ENCODE measurements at regions not wholly inside any gene's neighbourhood (a gene's known extent, or its start where the extent isn't known, plus 50 kb on each side); places are given as distances from the start of the nearest gene placed in this dataset.
A peak's percentile ranks its signal among the peaks of the same experiment; 100 is the strongest.

DNA sequence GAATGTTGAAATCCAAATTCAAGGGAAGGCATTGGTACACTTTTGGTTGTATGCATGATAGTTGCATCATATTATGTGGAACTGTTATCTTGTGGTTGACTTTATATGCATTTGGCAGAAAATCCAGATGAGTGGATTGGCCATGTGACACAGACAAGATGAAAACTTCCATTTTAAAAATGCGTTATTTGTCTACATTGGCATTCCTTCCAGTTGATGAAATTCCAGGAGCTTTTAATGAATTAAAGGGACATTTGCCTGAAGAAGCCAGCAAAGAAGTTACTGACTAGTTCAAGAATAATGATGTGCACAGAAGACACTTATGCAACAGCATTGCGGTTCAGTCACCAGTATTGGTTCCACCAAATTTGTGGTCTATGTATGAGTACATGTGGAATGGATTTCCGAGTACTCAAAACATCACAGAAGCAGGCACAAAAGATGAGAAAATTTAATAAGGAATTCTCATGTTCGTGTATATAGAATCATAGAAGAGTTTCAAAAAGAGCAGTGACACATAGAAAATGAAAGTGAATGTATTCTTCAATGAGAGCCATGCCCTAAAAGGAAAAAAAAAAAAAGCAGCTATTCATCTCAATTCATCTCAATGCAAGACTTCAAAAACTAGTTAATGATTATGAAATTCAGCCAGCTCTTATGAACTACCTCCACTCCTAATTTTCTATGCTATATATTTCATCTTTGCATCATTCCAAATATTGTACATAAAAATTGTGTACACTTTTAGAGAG is 232.1 kb downstream of the RBM43 start:
- DNase-seq, result no peak

DNA sequence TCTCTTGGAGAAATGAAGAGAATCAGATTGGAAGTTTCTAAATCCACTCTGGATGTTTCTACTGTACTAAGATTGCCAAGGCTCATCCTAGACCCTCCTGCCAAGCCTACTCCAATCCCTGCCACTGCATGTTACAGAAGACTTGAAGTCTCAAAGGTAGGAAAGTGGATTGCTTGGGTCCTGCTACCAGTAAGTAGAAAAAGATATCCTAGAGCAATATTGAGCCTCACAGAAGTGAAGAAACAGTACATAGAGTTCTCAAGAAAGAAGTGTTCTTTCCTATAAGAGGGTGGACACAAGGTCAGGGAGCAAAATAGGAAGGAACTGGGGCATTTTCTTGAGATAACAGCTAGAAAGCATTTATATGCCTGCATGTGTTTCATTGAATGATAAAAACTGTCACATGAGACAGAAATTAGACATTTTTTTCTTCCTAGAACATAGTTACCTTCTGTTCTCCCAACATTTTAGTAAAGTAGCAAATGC is 232.9 kb downstream of the RBM43 start:
- no peak for DNase-seq

DNA sequence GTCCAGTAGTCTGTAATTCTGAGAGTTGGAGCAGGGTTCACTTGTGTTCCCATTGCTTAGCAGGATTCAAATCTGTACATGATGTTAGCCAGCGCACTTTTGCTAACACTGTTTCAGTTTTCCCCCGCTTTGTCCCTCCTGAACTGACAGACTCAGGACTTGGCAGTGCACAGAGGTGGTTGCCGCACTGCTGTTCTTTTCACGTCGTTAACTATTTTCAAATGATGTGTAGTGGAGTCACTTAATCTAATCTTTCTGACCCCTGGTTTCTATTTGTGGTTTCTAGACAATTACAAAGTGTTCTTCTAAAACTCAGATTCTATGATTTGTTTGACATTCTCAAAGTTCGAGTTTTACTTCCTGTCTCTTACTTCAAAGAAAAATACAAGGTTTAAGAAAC is 234.5 kb downstream of the RBM43 start:
- no peak for DNase-seq

DNA sequence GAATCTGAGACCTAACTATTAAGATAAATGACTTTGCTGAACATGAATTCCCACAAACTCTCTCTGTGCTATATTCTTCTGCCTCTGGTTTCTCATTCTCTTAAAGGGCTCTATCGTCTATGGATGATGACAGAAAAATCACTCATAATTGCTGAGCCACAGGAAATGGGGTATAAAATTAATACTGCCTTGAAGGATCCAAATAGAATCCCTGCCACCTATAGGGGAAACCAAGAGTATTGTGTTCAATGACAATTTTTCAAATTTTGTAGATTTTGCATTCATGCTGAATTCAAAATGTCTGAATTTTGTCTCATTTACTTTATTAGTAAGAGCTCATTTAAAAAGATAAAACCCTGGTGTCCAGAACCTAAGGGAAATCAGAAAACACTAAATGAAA is 235.8 kb downstream of the RBM43 start:
- no peak for DNase-seq

DNA sequence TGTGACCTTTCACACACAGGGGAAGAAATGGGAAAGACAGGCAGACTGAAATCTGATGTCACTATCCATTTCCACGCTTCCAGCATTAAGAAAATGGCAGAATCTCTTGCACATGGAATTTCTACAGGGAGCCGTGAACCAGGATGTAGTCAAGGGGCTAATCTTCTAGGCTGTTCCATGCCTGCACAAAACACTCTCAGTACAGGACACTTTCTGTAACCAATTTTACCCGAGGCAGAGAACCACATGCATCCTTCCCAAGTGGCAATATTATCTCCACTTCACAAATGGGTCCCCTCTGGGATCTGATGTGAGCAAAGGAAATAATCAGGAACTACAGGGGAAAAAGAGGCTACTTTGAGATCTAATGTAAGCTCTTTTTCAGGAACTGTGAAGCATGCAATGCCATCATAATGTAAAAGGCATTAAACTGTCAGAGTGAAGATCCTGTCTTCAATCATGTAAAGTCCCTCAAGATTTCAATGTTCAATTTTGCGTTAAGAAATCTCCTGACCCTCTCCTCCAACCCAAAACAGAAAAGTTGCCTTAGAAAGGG is 236.9 kb downstream of the RBM43 start:
- DNase-seq, result no peak

DNA sequence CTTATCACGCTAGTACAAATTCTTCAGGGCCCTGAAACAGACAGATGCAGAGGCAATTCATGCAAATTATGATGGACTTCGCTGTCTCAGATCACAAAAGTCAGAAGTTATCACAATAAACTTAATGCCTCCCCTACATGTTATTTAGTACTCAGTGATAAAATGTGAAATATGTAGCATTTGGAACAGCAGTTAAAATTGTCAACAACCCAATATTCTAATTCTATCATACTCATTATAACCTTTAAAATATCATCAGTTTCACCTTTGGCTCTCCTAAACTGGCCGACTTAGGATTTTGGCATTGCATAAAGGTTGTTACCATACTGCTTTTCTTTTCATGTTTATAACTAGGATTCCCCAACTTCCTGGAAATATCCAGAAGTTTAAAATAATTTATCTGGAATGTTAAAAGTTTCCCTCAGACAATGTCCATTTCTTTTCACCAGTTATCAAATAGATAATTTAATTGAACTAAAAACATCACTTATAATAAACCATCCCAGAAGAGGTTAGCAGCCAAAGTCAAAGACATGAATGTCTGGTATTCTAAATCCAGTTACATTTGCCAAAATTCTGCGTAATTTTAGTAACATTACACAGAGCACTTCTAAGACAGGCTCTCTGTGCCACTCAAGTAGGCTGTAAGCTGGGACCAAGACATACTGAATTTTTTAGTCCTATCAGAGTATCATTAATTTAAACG is 239.8 kb downstream of the RBM43 start:
- DNase-seq, result no peak

DNA sequence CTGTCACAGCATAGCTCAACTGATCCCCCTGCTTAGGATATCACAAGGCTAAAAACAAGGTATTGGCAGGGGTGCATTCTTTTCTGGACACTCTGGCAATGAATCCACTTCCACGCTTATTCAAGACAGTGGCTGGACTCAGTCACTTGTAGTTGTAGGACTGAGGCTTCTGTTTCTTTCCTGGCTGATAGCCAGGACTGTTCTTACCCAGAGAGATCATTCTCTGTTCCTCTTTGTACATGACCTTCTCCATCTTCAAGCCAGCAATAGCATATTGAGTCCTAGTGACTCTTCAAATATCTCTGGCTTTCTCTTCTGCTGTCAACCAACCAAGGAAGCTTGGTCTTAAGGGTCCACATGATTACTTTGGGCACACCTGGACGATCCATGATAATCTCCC is 241.3 kb downstream of the RBM43 start:
- DNase-seq, result no peak

DNA sequence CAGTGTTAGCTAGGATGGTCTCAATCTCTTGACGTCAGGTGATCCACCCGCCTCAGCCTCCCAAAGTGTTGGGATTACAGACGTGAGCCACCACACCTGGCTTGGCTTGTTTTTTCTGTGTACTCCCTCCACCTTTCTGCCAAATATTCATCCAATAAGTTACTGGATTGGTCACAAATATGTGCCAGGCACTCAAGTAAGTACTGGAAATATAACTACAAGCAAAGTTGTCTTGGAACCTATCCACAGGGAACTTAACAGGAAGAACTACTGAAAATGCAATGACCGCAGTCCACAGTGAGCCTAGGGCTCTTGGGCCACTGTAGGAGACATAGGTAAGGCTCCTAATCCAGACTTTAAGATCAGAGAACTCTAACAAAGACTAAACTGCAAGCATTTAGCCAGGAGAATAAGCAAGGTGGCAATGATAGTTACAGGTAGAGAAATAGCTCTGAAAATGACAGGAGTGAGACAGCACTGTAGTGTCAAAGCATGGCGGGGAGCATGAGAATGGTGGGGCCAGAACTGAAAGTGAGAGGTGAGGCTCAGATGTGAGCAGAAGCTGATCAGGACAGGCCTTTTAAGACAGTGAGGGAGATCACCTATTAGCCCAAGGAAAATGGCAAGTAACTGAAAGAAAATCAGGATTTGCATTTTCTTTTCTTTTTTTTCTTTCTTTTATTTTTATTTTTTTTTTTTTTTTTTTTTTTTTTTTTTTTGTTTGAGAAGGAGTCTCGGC is 252.1 kb downstream of the RBM43 start:
- no peak for DNase-seq

DNA sequence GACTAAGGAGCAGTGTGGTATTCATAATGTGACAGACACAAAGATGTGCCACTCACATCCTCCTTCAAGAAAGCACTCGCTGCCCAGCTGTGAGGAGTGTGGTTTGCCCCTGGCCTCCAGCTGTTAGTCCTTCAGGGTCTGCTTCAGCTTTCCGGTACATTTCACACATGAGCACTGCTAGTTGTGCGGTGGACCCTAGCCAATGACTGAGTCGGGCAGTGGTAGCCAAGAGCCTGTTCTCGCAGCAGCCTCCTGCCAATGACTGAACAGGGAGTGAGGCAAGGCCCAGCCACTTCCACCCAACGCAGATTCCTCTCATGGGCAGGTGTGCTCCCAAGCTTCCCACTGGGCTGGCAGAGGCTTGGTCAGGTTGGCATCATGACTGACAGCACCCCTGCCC is 254.3 kb downstream of the RBM43 start:
- peak; percentile 10 for DNase-seq

DNA sequence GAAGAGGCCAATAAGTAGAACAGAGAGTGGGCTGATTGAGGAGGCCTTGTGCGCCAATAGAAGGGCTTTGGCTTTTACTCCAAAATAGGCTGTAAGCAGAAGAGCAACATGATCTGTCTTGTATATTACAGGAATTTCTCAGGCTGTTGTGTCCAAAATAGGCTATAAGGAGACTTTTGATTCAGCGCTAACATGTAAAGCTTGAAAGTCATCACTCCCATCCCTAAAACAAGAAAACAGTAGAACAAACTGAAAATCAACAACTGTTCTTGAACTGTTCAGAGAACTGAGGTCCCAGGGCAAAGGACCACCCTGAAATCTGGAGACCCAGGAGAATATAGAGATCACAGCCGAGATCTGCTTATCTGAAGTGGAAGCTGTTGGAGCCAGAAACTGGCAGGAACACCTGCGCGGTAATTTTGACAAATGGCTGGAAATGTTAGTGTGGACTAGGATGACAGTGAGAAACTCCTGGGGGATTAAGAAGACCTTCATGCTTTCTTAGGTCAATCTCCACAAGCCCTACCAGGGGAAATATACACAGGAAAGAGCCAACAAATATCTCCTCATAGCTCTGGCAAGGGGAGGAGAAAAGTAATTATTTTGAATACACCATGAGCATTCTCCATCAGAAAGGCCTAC is 258.6 kb downstream of the RBM43 start:
- no peak for DNase-seq

DNA sequence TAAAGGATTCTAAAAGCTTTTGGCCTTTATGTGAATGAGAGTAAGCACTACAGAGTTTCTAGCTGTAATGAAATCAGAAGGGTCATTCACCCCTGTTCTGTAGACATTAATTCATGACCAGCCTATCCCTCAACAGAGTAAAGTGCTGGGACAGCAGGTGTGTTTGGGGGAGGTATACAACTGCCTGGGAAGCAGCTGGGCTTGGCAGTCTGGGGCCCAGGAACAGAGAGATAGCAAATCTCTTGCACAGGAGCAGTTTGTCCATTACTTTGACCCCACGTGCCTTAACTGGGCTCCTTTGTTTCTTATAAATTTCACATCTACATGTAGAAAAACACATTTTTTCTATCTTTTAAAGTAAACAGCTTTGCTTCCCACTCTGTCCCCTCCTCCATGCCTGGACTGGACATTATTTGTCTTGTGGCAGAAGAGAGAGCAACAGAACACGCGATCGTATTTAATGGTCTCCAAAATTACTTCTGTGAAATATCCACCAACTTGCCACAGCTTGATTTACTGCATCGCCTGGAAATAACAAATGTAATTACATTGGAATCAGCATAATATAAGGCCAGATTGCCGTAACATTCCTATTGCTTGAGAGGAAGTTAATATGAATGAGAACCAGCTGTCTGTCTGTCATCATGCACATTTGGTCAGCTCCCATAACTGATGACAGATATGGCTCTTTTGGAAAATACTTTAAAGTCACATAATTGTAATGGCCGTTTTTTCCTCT is 263.8 kb downstream of the RBM43 start:
- DNase-seq, result no peak

DNA sequence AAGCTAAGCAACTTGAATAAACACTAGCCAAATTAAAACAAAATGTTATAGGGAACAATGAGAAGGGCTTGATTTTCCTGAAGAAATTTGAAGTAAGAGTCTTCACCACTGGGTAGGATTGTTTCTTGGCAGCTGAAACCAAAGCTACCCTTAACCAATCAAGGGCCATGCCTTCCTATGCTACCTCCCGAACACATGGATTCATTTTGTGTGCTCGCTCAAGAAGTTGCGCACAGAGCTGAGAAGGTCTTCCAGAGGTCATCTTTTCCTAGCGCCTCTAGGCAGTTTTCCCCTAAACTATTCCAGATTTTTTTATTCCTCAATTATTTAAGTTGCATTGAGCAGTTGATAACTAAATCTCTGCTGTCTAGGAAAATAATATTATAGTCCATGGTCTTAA is 264.6 kb downstream of the RBM43 start:
- DNase-seq, result no peak

DNA sequence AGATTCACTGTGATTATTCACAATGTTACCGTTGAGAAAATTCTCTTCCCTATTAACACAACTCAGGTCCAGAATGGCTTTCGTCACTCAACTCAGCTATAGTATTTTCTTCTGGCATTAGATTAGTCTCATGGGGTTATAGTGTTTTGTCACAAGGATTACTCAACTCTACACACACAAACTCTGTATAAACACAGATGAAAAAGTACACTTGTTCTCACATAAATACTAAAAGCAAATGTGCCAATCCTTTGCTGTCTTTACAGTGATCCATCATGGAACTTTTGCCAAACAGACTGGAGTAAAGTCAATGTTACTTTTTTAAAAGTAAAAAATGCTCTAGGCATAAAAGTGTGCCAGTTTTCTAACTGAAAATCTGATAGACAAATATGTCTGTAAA is 267.6 kb downstream of the RBM43 start:
- no peak for DNase-seq

DNA sequence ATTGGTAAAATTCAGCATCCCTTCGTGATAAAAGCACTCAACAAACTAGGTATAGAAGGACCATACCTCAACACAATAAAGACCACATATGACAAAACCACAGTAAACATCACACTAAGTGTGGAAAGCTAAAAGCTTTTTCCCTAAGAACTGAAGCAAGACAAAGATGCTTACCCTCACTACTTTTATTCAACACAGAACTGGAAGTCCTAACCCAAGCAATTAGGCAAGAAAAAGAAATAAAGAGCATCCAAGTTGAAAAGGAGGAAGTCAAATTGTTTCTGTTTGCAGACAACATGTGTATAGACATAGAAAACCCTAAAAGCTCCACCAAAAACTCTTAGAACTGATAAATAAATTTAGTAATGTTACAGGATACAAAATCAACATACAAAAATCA is 271.7 kb downstream of the RBM43 start:
- no peak for DNase-seq

DNA sequence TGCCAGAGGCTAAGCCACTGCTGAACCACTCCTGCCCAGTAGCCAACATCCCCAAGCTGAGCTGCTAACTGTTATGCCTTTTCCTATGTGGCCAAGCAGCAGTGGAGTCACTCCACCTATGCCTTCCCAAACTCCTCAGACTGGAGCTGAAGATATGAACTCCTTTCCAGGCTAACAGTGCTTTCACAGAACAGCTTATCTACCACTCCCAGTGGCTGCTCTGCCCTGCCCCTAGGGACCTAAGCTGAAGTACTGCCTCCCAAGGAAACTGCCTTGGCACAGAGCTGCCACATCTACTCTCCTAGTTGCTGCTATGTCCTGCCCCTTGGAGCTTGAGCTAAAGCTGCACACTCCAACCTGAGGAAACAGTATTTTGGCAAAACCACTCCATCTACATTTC is 275.9 kb downstream of the RBM43 start:
- DNase-seq, result no peak

DNA sequence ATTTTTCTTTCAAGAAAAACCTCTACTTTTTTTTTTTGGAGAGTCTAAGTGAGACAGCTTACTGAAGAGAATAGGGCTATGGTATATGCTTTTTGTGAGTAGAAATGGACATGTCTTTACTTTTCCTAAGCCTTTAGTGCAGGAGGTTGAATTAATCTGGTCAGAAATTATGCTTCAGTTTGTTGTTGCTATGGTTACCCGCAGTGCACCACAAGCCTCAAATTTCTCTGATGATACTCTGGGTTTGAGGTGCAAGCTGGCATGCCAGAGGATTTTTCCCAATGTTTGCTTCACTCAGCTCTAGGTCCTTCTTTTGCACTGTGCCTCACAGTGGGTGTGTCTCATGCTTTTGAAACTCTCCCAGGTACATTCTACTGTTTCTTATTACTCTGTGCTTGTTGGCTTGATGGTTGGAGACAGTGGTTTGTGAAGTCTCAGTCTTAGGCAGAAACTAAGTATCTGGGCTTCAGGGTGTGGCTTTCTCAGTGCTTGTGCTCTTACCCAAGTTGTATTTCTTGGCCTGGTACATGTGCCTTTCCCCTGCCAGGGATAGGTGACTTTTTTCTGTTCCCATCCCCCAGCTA is 278.3 kb downstream of the RBM43 start:
- no peak for DNase-seq

DNA sequence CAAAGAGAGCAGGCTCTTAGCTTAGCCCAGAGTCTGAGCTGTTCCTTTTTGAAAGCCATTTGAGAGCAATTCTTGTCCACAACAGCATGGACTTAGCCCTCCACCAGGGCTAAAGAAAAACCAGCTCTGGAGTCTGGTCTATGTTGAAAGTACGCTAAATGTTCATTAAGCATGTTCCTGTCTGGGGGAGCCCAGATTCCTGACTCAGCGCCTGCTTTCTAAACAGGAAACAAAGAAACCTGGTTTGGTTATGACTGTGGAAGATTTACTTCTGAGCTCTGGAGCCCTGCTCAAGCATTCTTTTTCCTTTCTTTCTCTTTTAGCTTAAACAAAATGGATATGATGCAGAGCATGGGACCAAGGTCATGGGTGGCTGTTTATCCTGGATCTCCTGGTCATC is 279.8 kb downstream of the RBM43 start:
- DNase-seq, result no peak

DNA sequence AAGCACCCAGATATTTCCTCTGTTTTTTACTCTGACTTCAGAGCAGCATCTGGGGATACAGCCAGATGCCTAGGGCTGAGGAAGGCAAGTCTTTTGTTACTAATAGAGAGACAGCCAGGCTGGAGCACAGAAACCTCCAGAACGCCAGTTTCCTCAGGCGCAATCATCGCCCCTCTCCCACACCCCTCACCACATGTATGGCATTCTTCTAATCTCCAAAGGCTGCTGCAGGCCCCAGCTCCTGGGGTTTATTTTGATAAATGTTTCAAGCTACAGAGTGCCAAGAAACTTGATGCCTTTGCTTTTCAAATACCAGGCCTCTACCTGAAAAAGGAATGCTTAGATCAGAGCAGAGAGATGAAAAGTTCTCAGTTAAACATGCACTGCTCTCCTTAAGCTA is 283.6 kb downstream of the RBM43 start:
- no peak for DNase-seq

DNA sequence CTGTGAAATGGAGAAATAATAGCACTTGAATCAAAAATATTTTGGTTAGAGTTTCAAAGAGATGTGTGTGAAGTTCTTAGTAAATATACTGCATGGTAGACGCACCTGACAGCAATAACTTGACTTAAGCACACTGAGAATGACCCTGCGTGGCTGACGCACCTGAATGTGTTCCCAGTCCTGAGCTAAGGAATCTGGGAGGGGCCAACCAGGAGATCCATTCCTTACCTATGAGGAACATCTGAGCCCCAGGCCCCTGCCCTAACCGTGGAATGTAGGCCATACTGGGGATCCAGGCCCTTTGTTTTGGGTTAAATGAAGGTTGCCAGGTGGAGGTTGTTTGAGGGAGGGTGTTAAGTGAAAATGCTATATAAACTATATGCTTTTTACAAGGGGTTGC is 284.4 kb downstream of the RBM43 start:
- DNase-seq, result no peak

DNA sequence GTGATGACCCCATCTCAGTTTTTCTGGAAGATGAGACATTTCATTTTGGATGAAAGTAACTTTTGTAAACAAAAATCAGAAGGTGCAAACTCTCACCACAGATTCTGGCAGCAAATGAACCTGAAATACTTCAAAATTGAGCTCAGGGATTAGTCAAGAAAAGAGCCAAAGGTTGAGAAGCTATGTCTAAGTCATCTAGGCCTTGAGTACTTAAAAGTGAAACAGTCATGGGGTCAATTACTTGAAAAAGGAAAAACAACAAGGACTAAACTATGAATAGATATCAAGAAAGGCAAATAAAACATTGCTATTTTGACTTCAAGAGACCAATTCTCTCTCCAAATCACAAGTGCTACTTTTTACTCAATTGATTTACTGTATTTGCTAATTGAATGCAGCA is 285.1 kb downstream of the RBM43 start:
- no peak for DNase-seq

DNA sequence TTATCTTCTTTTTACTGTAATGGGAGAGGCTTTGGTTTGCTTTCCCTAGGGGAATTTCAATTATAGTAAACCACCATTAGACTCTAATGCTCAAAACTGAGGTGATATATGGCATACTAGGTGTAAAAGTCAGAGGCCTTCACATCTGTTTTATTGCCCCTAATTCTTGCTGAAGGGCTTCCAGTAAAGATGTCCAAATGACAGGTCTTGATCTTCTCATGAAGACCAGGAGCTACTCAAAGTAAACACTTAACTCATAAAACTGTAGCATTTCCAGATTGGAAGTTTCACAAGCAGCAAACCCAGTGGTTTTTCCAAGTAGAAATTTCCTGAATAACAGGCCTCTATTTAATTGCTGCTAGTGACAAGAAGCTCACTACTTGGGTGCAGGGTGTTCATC is 286.8 kb downstream of the RBM43 start:
- DNase-seq, result no peak

DNA sequence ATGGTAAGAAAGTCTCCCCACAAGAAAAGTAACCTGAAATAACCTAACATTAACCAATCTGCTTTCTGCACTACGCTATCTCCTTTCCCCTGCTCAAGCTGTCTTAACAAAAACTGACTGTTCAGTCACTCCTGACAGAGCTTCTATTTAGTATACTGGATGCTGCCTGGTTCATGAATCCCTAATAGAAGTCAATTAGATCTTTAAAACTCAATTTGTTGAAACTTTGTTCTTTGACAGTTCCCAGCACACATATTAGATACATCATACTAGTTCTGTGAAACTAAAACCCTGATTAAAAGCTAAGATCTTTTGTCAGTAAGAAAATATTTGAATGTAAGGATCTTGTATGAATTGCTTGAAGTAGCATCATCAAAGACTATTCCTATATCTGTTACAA is 287.4 kb downstream of the RBM43 start:
- DNase-seq, result no peak
